ENCODE measurements at regions not wholly inside any gene's neighbourhood (a gene's known extent, or its start where the extent isn't known, plus 50 kb on each side); places are given as distances from the start of the nearest gene placed in this dataset.

DNA sequence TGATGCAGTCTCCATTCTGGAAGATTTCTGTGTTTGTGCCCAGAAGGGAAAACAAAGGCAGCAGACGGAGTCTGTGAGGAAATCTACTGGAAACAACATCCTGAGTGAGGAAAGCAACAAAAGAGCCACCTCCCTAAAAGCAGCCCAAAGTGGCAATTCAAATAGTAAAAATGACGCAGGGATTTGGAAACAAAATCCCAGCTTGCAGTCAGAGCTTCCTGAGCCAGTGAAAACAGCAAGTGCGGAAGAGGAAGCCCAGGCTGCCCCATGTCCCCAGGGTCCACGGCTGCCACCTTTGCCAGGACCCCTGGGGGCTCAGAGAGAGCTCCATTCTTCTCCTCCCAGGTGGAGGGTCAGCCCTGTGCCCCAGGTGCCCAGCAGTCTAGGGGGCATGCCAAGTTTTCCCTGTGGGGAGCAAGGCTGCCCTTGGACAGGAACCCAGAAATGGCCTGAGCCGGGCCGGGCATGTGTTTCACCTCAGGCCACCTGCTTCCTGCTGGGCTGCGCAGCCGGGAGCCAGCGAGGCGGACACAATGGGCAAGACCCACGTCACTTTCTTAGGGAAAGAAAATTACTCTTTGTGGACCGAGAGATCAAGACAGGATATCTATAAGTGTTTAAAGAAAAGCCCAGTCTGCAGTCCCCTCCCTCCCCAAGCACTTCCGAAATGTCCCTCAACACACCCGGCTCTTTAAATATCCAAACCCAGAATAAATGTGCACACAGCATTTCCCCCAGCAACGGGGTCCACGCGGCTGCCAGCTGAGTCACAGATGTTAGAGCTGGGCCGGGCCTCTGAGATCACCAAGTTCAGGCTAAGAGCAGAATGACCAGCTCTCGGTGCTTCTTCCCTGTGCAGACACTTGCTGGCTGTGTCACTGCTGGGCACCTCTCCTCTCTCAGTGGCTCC, 231.1 kb downstream of the ARHGAP12 start:
- TF ChIP-seq, protein P1, sequence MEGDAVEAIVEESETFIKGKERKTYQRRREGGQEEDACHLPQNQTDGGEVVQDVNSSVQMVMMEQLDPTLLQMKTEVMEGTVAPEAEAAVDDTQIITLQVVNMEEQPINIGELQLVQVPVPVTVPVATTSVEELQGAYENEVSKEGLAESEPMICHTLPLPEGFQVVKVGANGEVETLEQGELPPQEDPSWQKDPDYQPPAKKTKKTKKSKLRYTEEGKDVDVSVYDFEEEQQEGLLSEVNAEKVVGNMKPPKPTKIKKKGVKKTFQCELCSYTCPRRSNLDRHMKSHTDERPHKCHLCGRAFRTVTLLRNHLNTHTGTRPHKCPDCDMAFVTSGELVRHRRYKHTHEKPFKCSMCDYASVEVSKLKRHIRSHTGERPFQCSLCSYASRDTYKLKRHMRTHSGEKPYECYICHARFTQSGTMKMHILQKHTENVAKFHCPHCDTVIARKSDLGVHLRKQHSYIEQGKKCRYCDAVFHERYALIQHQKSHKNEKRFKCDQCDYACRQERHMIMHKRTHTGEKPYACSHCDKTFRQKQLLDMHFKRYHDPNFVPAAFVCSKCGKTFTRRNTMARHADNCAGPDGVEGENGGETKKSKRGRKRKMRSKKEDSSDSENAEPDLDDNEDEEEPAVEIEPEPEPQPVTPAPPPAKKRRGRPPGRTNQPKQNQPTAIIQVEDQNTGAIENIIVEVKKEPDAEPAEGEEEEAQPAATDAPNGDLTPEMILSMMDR (IDR thresholded peaks at IDR 0.05; ENCODE audit: low read depth, low read length, missing input control), result no peak
- no peak for TF ChIP-seq SP1 (IDR thresholded peaks at IDR 0.05)
- TF ChIP-seq TAF1 (conservative IDR thresholded peaks at IDR 0.05), result no peak
- TF ChIP-seq HNF4A (conservative IDR thresholded peaks at IDR 0.05), result no peak
- TF ChIP-seq JUND (IDR thresholded peaks at IDR 0.05), result peak in 1 of 2 donors; percentile 47
- no peak for TF ChIP-seq RAD21 (IDR thresholded peaks at IDR 0.05)
- TF ChIP-seq, protein P2, sequence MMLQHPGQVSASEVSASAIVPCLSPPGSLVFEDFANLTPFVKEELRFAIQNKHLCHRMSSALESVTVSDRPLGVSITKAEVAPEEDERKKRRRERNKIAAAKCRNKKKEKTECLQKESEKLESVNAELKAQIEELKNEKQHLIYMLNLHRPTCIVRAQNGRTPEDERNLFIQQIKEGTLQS (IDR thresholded peaks at IDR 0.05), result no peak
- no peak for TF ChIP-seq YY1 (IDR thresholded peaks at IDR 0.05)
- no peak for TF ChIP-seq HNF4G (IDR thresholded peaks at IDR 0.05)
